ENCODE measurements at regions not wholly inside any gene's neighbourhood (a gene's known extent, or its start where the extent isn't known, plus 50 kb on each side); places are given as distances from the start of the nearest gene placed in this dataset.

- TF ChIP-seq CTCF (IDR thresholded peaks at IDR 0.05 in 2 of 3, conservative IDR thresholded peaks at IDR 0.05 in 1 of 3; ENCODE audit: borderline replicate concordance in 1 of 3, insufficient read depth in 1 of 3, low read depth in 2 of 3, low read length in 2 of 3) (no peak), POLR2A (IDR thresholded peaks at IDR 0.05; ENCODE audit: borderline replicate concordance, extremely low read depth, insufficient read depth, insufficient read length) (no peak), REST (IDR thresholded peaks at IDR 0.05; ENCODE audit: low read depth) (no peak), EZH2phosphoT487 (IDR thresholded peaks at IDR 0.05; ENCODE audit: borderline replicate concordance) (no peak), FOSL1 (IDR thresholded peaks at IDR 0.05; ENCODE audit: low read depth) (no peak), ZFX (IDR thresholded peaks at IDR 0.05) (no peak)
Measured at GRCh38 chr5:108587821-108588220, 159.9 kb upstream of the FER start.
